IPS-11a (cell line): ENCODE measurements at regions not wholly inside any gene's neighbourhood (a gene's known extent, or its start where the extent isn't known, plus 50 kb on each side); places are given as distances from the start of the nearest gene placed in this dataset.
A peak's percentile ranks its signal among the peaks of the same experiment; 100 is the strongest.
"Not testable (repeated sequence)": the region's sequence is repeated elsewhere in the genome, so short reads cannot be mapped to it uniquely, and the experiment has no call there.

ENCODE experiments used
- H3K4me3 ChIP-seq: one replicate; pipeline ENCODE4 v1.5.1; 2013; ENCODE audit warnings: low read depth, low read length, control low read depth

GRCh38 chr7:73175322-73175721, 89.5 kb upstream of the SPDYE9 start:
- H3K4me3 ChIP-seq: not testable (repeated sequence)

DNA sequence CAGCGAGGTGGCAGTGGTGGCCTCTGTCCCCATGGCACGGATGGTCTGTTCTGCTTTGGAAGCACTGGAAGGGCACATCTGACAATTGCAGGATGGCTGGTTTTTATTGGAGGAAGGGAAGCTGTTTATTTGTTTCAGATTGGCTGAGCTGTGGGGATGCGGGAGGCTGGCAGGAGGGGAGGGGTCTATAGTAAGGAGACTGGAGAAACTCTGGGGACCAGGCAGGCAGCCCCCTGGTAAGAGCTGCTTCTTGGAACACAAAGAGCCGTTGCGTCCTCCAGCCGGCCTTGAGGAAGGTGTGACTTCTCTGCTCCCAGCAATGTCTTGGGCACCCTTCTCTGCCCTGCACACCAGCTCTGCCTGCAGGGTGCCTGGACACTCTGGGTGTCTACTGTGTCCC, 85.1 kb upstream of the SPDYE9 start:
- H3K4me3 ChIP-seq: not testable (repeated sequence)

GRCh38 chr7:73170415-73170814, 84.6 kb upstream of the SPDYE9 start:
- H3K4me3 ChIP-seq: not testable (repeated sequence)

GRCh38 chr7:73166152-73166551, 80.3 kb upstream of the SPDYE9 start:
- H3K4me3 ChIP-seq: not testable (repeated sequence)

GRCh38 chr7:73162680-73163079, 76.8 kb upstream of the SPDYE9 start:
- H3K4me3 ChIP-seq: not testable (repeated sequence)

DNA sequence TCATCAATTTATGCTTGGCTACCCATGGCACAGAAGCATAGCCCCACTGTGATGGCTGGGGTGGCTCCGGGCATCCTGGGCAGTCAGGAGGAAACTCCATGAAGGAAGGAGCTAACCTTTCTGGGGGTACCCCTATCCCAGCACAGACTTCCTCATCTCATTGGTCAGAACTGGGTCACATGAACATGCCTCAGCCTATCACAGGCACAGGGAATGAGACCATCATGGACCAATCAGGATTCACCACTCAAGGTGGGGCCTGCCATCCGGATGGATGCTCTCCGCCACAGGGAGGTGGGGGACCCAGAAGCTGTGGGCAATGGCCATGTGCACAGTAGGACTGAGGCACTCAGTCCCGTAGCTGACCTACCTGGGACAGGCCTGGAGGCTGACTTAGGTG, 75.9 kb upstream of the SPDYE9 start:
- H3K4me3 ChIP-seq: not testable (repeated sequence)

DNA sequence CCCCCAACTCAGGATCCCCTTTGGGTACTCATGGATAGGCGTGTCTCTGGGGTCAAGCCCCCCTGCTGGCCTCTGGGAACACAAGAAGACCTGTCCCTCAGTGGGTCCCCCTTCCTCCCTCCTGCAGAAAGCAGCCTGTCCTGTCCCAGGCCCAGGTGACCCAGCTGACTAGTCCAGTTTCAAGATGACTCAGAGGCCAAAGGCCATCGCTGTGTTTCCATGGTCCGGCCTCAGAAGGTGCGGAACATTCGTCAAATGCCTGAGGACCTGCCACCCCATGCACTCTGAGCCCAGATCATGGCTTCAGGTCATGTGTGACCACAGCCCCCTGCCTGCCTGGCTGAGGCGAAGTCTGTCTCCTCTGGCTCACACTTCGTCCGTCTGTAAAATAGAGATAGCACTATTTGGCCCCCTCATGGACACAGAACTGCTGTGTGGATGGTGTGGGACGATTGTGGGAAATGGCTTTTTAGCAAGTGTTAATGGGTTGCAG, 71.4 kb upstream of the SPDYE9 start:
- H3K4me3 ChIP-seq: not testable (repeated sequence)

DNA sequence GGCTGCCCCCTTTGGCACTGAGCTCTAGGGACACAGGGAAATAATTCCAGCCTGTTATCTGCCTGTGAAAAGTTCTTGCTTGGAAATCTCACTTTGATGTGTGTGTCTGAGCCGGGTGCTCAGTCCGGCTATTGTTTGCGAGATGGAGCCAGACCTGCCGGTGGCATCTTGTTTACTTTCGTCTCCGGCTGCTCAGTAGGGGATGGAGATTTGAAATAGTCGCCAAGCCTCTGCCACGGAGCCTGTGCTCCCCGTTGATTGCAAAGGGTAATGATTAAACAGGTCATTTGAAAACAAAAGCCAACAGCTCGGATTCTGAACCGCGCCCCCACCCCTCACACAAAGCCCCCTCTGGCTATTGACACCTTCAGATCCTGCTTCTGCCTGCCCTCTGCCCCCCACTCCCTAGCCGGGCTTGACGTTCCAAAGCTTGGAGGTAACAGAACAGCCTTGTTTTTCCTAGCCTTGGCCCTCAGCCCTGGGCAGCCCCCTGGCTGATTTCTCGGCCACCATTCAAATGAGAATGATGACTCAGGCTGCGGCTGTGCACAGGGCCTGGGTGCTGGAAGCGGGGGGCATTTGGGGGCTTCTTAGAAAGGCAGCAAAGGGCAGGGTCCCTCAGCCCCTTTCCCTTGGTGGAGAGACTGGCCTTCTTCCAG, 70.8 kb upstream of the SPDYE9 start:
- not testable (repeated sequence) for H3K4me3 ChIP-seq

- H3K4me3 ChIP-seq: peak overlapping the region; percentile 13
Observed at GRCh38 chr7:73154586-73155038, 68.8 kb upstream of the SPDYE9 start.

- H3K4me3 ChIP-seq: not testable (repeated sequence)
Observed at GRCh38 chr7:73153921-73154585, 68.2 kb upstream of the SPDYE9 start.

GRCh38 chr7:73148570-73148969, 62.7 kb upstream of the SPDYE9 start:
- H3K4me3 ChIP-seq: not testable (repeated sequence)

GRCh38 chr7:73147681-73148080, 61.8 kb upstream of the SPDYE9 start:
- H3K4me3 ChIP-seq: not testable (repeated sequence)

DNA sequence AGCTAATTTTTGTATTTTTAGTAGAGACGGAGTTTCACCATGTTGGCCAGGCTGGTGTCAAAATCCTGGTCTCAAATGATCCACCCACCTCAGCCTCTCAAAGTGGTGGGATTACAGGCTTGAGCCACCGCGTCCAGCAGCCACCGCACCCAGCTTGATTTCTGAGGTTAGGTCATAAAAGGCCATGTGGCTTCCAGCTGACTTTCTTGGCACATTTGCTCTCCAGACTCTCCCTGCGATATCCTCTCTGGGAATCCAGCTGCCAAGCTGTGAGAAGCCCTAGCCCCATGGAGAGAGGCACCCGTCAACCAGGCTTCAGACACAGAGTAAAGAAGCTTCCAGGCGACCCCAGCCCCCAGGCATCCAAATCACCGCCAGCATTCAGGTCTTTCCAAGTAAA, 58.2 kb upstream of the SPDYE9 start:
- not testable (repeated sequence) for H3K4me3 ChIP-seq

GRCh38 chr7:73137922-73138321, 52.1 kb upstream of the SPDYE9 start:
- H3K4me3 ChIP-seq: not testable (repeated sequence)
